RWPE1 (cell line): ENCODE measurements at regions not wholly inside any gene's neighbourhood (a gene's known extent, or its start where the extent isn't known, plus 50 kb on each side); places are given as distances from the start of the nearest gene placed in this dataset.
"Not testable (repeated sequence)": the region's sequence is repeated elsewhere in the genome, so short reads cannot be mapped to it uniquely, and the experiment has no call there.

ENCODE experiments used
- CTCF ChIA-PET: fragments of 350-600 bp; sonication (Branson Sonifier 250); formaldehyde crosslinking; extraction: SDS; loops from one replicate; lab custom pipeline; 2021; lab: Yijun Ruan, JAX
- POLR2A ChIA-PET: fragments of 400-600 bp; formaldehyde crosslinking; extraction: SDS; loops from one replicate; lab custom pipeline; 2020; ENCODE audit warnings: antibody characterized with exemption; ENCODE audit not compliant: low non-redundant PET; lab: Yijun Ruan, JAX
- DNase-seq: peaks from one replicate; pipeline ENCODE4 v3.0.0; 2012; ENCODE audit warnings: low spot score
- H3K27ac ChIP-seq: fragments of 450-650 bp; 2 replicates; pipeline ENCODE4 v1.5.1; 2017
- TF ChIP-seq, protein P1 (sequence below): fragments of 450-650 bp; conservative IDR thresholded peaks from 2 replicates; pipeline ENCODE4 v1.5.1; 2017; ENCODE audit warnings: low read depth, mild to moderate bottlenecking

DNA sequence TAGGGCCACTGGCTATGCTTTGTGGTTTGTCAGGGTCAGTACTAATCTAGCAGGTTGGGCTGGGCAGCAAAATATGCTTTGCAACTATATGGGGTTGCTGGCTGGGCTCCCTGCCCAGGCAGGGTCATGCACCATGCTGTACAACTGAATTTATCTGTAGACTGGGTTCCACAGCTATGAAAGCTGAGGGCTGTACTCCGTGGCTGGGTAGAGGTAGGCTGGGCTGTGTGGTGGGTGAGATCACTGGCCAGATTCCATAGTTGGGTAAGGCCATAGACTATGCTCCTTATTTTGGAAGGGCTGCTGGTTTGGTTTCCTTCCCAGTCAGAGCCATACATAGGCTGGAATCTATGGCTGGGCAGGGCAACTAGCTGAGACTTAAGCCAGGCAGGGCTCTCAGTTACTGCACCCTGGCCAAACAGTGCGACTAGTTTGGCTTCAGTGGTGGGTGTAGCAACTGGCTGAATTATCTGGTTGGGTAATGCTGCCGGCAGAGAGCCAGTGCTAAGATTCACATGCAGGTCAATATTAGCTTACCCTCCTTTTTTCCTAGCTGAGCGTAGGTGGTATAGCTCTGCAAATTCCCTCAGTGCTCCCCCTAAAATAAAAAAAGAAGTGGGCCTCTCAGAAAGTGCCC lies 769.1 kb upstream of the CDH8 start:
- DNase-seq: no peak
- CTCF ChIA-PET: no interaction called here
- H3K27ac ChIP-seq: no peak overlapping the region
- TF ChIP-seq, protein P1, sequence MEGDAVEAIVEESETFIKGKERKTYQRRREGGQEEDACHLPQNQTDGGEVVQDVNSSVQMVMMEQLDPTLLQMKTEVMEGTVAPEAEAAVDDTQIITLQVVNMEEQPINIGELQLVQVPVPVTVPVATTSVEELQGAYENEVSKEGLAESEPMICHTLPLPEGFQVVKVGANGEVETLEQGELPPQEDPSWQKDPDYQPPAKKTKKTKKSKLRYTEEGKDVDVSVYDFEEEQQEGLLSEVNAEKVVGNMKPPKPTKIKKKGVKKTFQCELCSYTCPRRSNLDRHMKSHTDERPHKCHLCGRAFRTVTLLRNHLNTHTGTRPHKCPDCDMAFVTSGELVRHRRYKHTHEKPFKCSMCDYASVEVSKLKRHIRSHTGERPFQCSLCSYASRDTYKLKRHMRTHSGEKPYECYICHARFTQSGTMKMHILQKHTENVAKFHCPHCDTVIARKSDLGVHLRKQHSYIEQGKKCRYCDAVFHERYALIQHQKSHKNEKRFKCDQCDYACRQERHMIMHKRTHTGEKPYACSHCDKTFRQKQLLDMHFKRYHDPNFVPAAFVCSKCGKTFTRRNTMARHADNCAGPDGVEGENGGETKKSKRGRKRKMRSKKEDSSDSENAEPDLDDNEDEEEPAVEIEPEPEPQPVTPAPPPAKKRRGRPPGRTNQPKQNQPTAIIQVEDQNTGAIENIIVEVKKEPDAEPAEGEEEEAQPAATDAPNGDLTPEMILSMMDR: no peak
- POLR2A ChIA-PET: no interaction called here

DNA sequence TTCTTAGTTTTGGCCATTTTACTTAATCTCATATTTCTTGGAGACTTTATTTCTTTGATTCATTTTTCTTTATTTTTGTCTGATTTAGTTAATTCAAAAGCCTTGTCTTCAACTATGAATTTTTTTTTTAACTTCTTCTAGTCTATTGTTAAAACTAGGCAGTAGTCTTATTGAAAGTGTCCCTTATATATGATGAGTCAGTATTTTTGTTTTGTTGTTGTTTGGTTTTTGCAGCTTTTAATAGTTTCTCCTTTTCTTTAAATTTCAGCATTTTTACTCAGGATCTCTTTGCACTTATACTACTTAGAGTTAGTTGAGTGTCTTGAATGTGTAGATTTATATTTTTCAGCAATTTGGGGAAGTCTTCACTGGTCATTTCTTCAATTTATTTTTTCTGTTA lies 758.5 kb upstream of the CDH8 start:
- ChIA-PET POLR2A (no interaction called here), CTCF (no interaction called here)
- TF ChIP-seq, protein P1: no peak
- no peak for DNase-seq
- no peak overlapping the region for H3K27ac ChIP-seq

DNA sequence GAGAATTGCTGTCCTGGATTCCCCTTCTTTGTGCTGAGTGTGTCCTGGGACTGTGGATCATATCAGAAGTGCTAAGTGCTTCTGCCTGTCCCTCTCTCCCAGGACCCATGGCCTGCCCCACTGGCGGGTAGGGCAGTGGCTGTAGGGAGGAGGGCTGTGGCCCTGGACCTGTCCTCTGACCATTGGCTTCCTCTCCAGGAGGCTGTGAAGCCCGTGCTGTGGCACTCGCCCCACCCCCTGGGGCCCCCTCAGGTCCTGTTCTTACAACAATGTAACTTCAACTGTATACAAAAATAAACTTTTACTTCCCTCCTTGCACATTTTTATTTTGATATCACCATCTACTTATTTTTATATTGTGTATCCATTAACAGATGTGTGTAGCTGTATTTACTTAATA lies 743.8 kb upstream of the CDH8 start:
- POLR2A ChIA-PET, DNase-seq, H3K27ac ChIP-seq, CTCF ChIA-PET: not testable (repeated sequence)

DNA sequence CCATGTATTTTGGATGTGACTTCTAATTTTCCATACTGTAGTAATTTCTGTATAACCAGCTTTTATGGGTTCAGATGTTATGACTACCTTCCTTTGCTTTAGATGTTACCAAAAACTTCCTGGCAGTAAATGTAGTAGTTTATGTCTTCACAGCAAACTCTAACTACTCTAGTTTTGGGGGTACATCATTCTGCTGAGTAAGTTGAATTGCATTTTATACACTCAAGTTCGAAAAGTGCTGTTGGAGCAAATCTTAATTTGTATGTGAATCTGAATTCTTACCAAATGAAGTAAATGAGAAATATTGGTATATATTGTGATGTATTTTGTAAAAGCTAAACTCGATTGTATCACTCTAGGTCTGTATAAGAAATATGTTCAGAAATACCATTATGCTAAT lies 728.3 kb upstream of the CDH8 start:
- TF ChIP-seq, protein P1: no peak
- CTCF ChIA-PET: no interaction called here
- H3K27ac ChIP-seq: no peak overlapping the region
- POLR2A ChIA-PET: no interaction called here
- no peak for DNase-seq

DNA sequence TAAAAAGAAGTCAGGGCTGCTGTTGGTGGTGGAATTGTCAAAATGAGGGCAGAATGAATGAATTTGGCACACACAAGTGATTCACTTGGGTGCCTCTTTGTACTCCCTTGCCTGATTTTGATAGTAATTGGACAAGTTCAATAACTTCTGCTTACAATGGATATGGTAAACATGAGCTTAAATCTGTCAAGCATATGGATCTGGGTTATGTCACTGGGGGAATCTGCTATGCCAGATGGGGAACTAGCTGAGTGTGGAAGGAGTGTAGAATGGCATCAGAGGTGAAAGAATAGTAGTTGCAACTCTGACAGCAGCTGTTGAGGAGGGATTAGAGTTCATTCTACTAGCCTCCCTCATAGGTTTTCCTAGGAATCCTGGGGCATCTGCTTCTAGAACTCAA lies 724.2 kb upstream of the CDH8 start:
- CTCF ChIA-PET: no interaction called here
- TF ChIP-seq, protein P1: no peak
- no peak for DNase-seq
- POLR2A ChIA-PET: no interaction called here
- H3K27ac ChIP-seq: no peak overlapping the region

DNA sequence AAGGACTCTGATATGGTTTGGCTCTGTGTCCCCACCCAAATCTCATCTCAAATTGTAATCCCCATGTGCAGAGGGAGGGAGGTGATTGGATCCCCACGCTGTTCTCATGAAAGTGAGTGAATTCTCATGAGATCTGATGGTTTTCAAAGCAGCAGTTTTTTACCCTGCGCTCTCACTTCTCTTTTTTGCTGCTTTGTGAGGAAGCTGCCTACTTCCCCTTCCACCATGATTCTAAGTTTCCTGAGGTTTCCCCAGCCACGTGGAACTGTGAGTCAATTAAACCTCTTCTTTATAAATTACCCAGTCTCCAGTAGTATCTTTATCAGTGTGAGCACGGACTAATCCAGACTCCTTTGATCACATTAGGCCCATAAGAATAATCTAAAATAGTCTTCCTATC lies 719.7 kb upstream of the CDH8 start:
- CTCF ChIA-PET: no interaction called here
- DNase-seq: no peak
- POLR2A ChIA-PET: no interaction called here
- H3K27ac ChIP-seq: no peak overlapping the region
- TF ChIP-seq, protein P1: no peak

DNA sequence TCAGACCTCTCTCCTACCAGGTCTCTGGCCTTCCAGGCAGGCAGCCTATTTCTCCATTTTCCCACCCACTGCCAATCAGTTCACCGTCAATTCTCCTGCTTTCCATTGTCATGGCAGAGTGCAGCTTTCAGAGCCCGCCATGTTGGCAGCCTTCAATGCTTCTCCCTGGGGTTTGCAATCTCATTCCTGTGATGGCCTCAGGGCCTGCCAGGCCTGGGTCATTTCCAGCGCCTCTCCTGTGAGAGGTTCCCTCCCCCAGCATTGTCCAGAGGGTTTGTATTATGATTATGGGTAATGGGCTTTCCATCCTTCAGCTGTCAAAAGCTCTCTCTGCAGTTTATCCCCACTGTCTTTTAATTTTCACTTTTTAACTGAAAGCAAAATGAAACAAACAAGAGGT lies 716.6 kb upstream of the CDH8 start:
- CTCF ChIA-PET: interaction anchor here (0.5 kb wide), 1 partner anchor 363 kb away, joined by 4 read pairs; no protein-coding TSS in a partner anchor
- POLR2A ChIA-PET: no interaction called here
- DNase-seq: no peak
- TF ChIP-seq, protein P1: no peak
- no peak overlapping the region for H3K27ac ChIP-seq
